ENCODE measurements at regions not wholly inside any gene's neighbourhood (a gene's known extent, or its start where the extent isn't known, plus 50 kb on each side); places are given as distances from the start of the nearest gene placed in this dataset.

DNA sequence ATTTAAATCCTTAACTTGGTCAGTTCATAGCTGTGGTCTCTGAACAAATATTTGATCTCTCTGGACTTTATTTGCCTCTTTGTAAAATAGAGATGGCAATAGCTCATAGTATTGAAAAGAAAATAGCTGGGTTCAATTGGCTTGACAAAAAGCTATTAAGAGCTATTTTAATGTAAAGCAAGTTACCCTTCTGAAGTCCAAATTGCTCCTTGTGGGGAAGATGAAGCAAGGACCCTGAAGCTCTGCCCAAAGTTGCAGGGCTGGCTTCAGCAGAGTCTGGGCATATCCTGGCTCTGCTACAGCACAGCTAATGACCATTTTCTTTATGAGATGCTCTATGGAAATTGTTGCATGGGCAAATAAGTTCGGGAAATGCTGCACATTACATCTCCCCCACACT lies 484.5 kb downstream of the TDRD3 start:
- Histone ChIP-seq H3K27ac (no peak overlapping the region), H3K4me1 (no peaks in the 10 kb centered on the region)

DNA sequence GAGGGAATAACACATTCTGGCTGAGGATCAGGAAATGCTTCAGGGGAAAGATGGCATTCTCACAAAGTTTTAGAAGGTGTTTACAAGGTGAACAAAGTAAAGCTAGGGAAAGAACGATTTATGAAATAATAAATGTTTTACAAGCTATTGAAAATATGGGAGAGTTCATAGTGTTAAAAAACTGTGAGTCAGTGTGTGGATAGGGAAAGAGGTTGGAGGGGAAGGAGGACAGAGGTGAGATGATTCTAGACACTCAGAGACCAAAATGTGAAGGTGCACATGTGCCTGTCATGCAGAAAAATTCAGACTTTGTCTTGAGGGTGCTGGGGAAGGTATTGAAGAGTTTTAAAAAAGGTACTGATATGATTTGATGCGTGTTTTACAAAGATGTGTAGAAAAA lies 476.1 kb downstream of the TDRD3 start:
- no peak overlapping the region for H3K9ac ChIP-seq
- H3K4me2 ChIP-seq, result peak overlapping the region; percentile 52
- no peaks in the 10 kb centered on the region for H3K36me3 ChIP-seq
- TF ChIP-seq Cebpa-rat (IDR thresholded peaks at IDR 0.05), result no peak
- no peak overlapping the region for H3K4me3 ChIP-seq
- no peaks in the 10 kb centered on the region for H3K27me3 ChIP-seq
- no peak overlapping the region for H3K27ac ChIP-seq
- H3K9me3 ChIP-seq, result peaks cover 3% of the 10 kb centered on the region; the same call in 1 of the 2 replicates
- H3K4me1 ChIP-seq, result peaks cover 28% of the 10 kb centered on the region
- no peaks in the 10 kb centered on the region for H4K20me1 ChIP-seq

More for the DNA sequence above, 484.5 kb downstream of the TDRD3 start:
- Histone ChIP-seq H4K20me1 (no peaks in the 10 kb centered on the region), H3K9me3 (no peaks in the 10 kb centered on the region), H3K4me2 (no peak overlapping the region), H3K9ac (no peak overlapping the region), H3K4me3 (no peak overlapping the region), H3K27me3 (no peaks in the 10 kb centered on the region), H3K36me3 (no peaks in the 10 kb centered on the region)
- TF ChIP-seq Cebpa-rat (IDR thresholded peaks at IDR 0.05), result no peak

DNA sequence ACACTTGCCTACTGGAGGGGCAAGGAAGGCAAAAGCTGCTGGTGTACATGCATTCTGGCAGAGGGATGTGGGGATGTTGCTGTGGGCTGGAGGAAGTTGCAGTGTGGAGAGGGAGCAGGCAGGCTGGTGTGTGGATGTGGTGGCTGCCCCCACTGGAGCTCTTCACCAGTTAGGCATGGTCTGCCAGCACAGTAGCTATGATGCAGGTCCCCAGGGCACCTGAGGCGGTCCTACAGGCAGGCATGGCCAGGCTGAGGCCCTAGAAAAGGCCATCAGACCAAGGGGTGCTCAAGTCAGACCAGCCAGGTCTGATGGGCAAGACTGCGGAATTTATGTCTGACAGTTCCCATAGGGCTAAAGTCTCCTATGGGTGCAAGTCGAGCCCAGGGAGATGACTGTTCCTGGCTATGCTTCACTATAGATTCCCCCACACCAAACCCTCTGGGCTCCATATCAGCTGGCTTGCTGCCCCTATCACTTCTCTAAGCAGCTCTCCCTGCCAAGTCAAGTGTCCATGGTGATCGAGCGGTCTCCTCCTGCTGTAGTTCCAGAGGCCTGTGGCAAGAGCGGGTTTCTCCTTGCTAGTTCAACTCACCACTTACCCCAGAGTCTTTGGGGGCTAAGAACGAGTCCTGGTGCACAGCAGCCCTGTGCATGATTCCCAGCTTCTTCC lies 473.1 kb downstream of the TDRD3 start:
- Histone ChIP-seq H4K20me1 (no peaks in the 10 kb centered on the region), H3K4me3 (no peak overlapping the region), H3K36me3 (no peaks in the 10 kb centered on the region), H3K27me3 (no peaks in the 10 kb centered on the region), H3K27ac (no peak overlapping the region), H3K4me1 (peaks cover 28% of the 10 kb centered on the region), H3K9me3 (peaks cover 17% of the 10 kb centered on the region), H3K4me2 (peak overlapping the region; percentile 35), H3K9ac (no peak overlapping the region)
- TF ChIP-seq Cebpa-rat (IDR thresholded peaks at IDR 0.05), result no peak

DNA sequence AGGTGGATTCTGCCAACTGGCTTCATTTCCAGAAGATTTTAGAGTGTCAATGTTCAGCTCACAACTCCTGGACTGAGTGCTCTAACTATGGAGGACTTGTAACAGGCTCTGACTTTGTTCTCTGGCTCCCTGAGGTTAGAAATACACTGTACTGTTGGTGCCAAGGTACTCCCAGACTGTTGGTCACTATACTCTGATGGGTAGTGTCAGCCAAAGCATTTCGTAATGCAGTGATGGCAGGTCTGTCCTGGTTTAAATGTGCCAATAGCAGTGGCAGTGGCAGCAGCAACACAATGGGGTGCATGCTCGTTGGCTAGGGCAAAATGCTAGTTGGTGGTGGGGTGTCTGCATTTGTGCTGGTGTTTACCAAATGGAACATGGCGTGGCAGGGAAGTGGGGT lies 472.2 kb downstream of the TDRD3 start:
- Histone ChIP-seq H3K36me3 (no peaks in the 10 kb centered on the region), H3K27me3 (no peaks in the 10 kb centered on the region), H3K4me3 (no peak overlapping the region), H3K4me1 (peaks cover 28% of the 10 kb centered on the region), H3K27ac (no peak overlapping the region), H3K9me3 (peaks cover 17% of the 10 kb centered on the region), H3K9ac (no peak overlapping the region), H4K20me1 (no peaks in the 10 kb centered on the region), H3K4me2 (no peak overlapping the region)
- TF ChIP-seq Cebpa-rat (IDR thresholded peaks at IDR 0.05), result no peak

DNA sequence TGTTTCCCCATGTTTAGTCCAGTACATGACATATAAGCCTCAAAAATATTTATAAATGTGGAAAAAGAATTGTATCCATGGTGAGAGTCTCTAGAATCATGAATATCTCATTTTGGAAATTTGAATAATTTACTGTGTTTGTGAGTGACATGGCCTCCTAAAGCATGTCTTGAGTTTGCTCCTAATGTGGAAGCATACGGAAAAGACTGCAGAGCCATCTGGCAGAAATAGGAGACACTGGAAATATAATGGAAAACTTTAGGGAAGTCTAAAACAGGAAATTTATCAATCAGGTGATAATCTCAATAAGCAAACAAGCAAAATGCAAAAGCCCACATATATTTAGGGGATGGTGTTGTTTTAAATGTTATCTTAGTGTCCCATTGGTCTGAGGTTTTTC lies 465.0 kb downstream of the TDRD3 start:
- no peaks in the 10 kb centered on the region for H3K27me3 ChIP-seq
- no peaks in the 10 kb centered on the region for H3K4me1 ChIP-seq
- H3K36me3 ChIP-seq, result no peaks in the 10 kb centered on the region
- no peaks in the 10 kb centered on the region for H4K20me1 ChIP-seq
- H3K4me3 ChIP-seq, result no peak overlapping the region
- no peak for TF ChIP-seq Cebpa-rat (IDR thresholded peaks at IDR 0.05)
- H3K27ac ChIP-seq, result no peak overlapping the region
- H3K9ac ChIP-seq, result no peak overlapping the region
- H3K4me2 ChIP-seq, result no peak overlapping the region
- H3K9me3 ChIP-seq, result peaks cover 14% of the 10 kb centered on the region

DNA sequence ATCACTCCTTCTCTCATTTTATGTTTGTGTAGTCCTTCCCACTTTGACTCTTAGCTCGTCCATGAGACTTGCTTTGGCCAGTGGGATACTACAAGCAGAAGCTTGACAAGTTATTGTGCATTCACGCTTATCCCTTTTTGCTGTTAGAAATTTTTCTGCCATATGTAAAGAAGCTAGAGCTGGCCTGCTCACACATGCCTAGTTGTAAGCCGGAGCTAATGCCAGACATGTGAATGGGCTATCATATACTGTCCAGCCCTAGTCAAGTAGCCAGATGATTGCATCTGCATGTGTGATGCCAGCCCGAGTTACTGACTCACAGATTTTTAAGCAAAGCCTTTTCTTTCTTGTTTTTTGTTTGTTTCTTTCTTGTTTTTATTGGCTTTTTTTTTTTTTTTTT lies 460.7 kb downstream of the TDRD3 start:
- Histone ChIP-seq H3K4me3 (no peak overlapping the region), H3K36me3 (no peaks in the 10 kb centered on the region), H4K20me1 (no peaks in the 10 kb centered on the region), H3K9ac (no peak overlapping the region), H3K27ac (no peak overlapping the region), H3K27me3 (no peaks in the 10 kb centered on the region), H3K4me1 (no peaks in the 10 kb centered on the region), H3K9me3 (peaks cover 13% of the 10 kb centered on the region), H3K4me2 (no peak overlapping the region)
- TF ChIP-seq Cebpa-rat (IDR thresholded peaks at IDR 0.05), result no peak

DNA sequence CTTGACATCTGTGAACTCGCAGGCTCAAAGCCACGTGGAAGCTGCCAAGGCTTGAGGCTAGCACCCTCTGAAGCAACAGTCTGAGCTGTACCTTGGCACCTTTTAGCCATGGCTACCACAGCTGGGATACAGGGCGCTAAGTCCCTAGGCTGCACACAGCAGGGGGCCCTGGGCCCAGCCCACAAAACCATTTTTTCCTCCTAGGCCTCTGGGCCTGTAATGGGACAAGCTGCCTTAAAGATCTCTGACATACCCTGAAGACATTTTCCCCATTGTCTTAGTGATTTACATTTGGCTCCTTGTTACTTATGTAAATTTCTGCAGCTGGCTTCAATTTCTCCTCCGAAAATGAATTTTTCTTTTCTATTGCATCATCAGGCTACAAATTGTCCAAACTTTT lies 455.9 kb downstream of the TDRD3 start:
- no peak overlapping the region for H3K27ac ChIP-seq
- no peak for TF ChIP-seq Cebpa-rat (IDR thresholded peaks at IDR 0.05)

DNA sequence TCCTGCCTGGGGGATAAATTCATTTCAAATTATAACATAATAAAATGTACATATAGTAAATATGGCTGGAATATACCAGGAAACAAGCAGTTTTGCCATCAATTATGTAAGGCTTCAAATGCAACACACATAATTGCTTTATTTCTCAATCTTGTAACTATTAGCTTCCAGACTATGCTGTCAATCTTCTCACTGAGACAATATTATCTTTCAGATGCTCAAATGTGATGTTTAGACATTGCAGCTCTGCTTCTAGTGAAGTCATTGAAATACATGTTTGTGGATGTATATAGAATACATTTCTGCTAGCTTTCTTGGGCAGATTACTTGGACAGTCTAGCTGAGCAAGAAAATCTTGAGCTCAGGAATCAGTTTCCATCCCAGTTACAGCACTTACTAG lies 454.4 kb downstream of the TDRD3 start:
- Histone ChIP-seq H4K20me1 (no peaks in the 10 kb centered on the region), H3K36me3 (no peaks in the 10 kb centered on the region), H3K27me3 (no peaks in the 10 kb centered on the region), H3K4me2 (no peak overlapping the region), H3K4me1 (no peaks in the 10 kb centered on the region), H3K27ac (no peak overlapping the region), H3K9me3 (peaks cover 42% of the 10 kb centered on the region), H3K4me3 (no peak overlapping the region), H3K9ac (no peak overlapping the region)
- TF ChIP-seq Cebpa-rat (IDR thresholded peaks at IDR 0.05), result no peak

More for the DNA sequence above, 455.9 kb downstream of the TDRD3 start:
- H3K9me3 ChIP-seq, result peaks cover 27% of the 10 kb centered on the region
- no peaks in the 10 kb centered on the region for H3K27me3 ChIP-seq
- no peak overlapping the region for H3K4me2 ChIP-seq
- no peaks in the 10 kb centered on the region for H3K4me1 ChIP-seq
- no peak overlapping the region for H3K4me3 ChIP-seq
- no peak overlapping the region for H3K9ac ChIP-seq
- H3K36me3 ChIP-seq, result no peaks in the 10 kb centered on the region
- no peaks in the 10 kb centered on the region for H4K20me1 ChIP-seq

DNA sequence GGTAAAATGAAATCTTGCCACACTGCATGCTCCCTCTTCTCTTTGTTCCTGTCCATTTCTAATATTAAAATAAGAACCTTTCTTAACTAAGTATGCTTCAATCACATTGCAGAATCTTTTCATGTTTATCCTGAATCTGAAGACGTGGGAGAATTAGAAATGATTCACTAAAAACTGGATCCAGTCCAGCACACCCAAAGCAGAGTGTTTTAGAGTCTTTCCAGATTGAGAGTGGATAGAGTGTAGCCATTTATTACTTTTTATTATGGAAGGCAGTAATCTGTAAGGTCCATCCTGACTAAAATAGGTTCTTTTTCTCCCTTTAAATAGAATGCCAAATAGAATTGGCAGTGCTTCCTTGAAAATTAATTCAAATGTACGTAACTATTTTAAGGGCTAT lies 453.5 kb downstream of the TDRD3 start:
- H3K36me3 ChIP-seq, result no peaks in the 10 kb centered on the region
- H3K4me1 ChIP-seq, result no peaks in the 10 kb centered on the region
- no peak overlapping the region for H3K27ac ChIP-seq
- H3K9me3 ChIP-seq, result peaks cover 49% of the 10 kb centered on the region
- H4K20me1 ChIP-seq, result no peaks in the 10 kb centered on the region
- H3K4me3 ChIP-seq, result no peak overlapping the region
- no peak overlapping the region for H3K9ac ChIP-seq
- TF ChIP-seq Cebpa-rat (IDR thresholded peaks at IDR 0.05), result no peak
- no peak overlapping the region for H3K4me2 ChIP-seq
- no peaks in the 10 kb centered on the region for H3K27me3 ChIP-seq

DNA sequence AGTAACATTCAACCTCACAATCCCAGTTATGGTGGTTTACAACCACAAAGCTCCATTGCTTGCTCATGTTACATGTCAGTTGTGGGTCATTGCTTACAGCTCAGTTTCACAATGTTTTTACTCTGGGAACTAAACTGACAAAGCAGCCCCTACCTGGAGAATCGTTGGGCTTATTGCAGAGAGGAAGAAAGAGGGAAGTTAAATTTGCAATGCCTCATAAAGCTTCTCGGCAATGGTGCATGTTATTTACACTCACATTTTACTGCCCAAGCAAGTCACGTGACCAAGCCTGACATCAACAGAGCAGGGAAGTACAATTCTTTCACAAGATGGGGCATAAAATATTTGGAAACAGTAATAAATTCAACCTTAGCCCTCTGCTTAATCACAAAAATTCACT lies 441.6 kb downstream of the TDRD3 start:
- peak; percentile 60 for TF ChIP-seq Cebpa-rat (IDR thresholded peaks at IDR 0.05)
- Histone ChIP-seq H3K27ac (peak overlapping the region; percentile 31), H3K27me3 (no peaks in the 10 kb centered on the region), H4K20me1 (no peaks in the 10 kb centered on the region), H3K9ac (no peak overlapping the region), H3K4me2 (peak overlapping the region; percentile 46), H3K36me3 (no peaks in the 10 kb centered on the region), H3K9me3 (no peaks in the 10 kb centered on the region), H3K4me3 (no peak overlapping the region), H3K4me1 (peaks cover 52% of the 10 kb centered on the region)

DNA sequence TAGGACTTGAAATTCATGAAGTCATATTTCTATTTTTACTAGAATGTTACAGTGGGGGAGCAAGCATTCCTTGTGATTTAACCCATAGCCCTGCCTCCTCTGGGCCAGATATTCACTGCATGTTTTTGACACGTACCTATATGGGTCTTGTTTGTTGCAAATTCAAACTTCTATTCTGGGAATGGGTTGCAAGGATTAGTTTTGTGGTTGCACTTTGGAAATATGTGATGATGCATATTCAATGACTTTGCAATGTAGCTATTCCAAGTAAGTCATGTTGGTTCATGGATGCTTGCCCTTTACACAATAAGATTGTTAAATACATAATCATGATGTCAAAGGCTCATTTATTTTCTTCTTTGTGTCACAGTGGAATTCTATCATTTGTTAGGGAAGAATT lies 440.8 kb downstream of the TDRD3 start:
- no peaks in the 10 kb centered on the region for H3K27me3 ChIP-seq
- no peak overlapping the region for H3K4me3 ChIP-seq
- H4K20me1 ChIP-seq, result no peaks in the 10 kb centered on the region
- no peak for TF ChIP-seq Cebpa-rat (IDR thresholded peaks at IDR 0.05)
- H3K9me3 ChIP-seq, result peaks cover 6% of the 10 kb centered on the region
- peak overlapping the region; percentile 46 for H3K4me2 ChIP-seq
- H3K4me1 ChIP-seq, result peaks cover 58% of the 10 kb centered on the region
- H3K9ac ChIP-seq, result no peak overlapping the region
- H3K36me3 ChIP-seq, result no peaks in the 10 kb centered on the region
- no peak overlapping the region for H3K27ac ChIP-seq

All from BLaER1 (cell line).